SH-SY5Y (cell line): ENCODE measurements at regions not wholly inside any gene's neighbourhood (a gene's known extent, or its start where the extent isn't known, plus 50 kb on each side); places are given as distances from the start of the nearest gene placed in this dataset.

ENCODE experiments used
- GATA2 ChIP-seq: IDR thresholded peaks from 2 replicates; pipeline ENCODE4 v1.6.1; 2011; ENCODE audit warnings: mild to moderate bottlenecking, low read depth, low read length
- GATA3 ChIP-seq: IDR thresholded peaks from 2 replicates; pipeline ENCODE4 v1.6.1; 2011; ENCODE audit warnings: low read depth, mild to moderate bottlenecking, low read length, moderate library complexity

DNA sequence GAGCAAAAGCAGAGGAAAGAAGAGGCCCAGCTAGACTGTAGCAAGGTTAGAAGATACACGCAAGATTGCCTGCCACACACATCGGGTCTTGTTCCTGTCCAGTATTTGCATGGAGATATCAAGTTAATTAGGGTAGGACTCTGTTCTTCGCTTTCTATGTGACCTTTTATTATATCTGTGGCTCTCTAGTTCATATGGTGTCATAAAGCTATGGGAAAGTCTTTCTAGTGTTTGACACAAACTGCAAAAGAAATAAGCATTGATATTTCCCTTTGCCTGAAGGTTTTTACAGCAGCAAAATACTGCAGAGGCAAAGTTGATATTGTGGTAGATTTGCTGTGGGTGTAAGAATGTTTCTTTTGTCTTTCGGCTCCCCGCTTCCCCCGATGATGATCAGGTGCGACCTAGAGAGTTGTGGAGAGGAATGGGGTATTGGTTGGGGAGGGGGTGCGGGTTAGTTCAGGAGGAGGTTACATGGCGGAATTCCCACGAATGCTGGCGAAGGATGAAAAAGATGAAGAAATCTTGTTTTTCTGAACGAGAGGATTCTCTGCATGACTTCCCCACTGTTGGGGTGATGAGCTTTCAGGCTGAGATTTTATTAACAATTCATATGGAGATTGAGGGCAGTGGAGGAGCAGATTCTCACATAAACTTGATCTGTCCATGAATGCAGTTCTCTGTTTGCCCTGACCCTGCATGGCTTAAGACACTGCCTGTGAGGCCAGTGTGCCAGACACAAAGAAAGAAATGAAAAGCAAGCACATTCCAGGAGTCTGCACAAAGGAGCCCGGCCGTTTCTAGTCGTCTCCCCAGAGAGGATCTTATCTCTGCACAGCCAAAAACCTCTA lies 550.2 kb downstream of the USP25 start:
- TF ChIP-seq GATA2 (no peak), GATA3 (no peak)

DNA sequence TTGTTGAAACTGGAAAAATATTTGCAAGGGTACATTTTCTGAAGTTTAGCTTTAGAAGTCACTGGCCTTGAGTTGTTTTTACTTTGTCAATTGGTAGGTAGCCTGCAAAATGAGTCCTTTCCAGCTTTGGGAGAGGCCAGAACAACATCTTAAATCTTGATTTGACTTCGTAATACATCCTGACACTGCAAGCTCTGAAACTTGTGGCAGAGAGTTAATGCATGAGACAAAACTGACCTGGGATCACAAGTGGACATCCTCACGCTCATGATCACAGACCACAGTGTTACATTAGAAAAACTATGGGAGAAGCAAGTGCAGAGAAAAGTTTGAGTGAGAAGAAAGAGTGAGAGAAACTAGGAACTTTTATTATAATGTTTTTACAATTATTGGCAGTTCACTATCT lies 550.9 kb downstream of the USP25 start:
- TF ChIP-seq GATA3, result no peak
- no peak for TF ChIP-seq GATA2

DNA sequence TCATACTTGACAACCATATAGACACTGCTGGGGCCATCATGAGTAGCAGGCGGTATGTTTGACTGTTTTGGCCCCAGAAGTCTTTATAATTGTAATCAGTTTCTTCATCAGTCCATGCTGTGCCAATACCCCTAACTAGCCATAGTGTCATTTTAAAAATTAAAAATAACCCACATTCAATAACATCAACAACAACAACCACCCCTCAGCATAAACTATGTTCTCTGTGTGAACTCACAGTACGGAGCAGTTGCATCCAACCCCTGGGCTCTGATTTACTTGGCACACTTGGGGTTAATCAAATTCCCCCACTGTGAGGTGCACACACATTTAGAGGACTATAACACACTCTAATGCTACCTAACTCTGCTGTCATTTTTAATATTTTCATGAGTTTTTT lies 553.7 kb downstream of the USP25 start:
- TF ChIP-seq GATA3 (no peak), GATA2 (no peak)

DNA sequence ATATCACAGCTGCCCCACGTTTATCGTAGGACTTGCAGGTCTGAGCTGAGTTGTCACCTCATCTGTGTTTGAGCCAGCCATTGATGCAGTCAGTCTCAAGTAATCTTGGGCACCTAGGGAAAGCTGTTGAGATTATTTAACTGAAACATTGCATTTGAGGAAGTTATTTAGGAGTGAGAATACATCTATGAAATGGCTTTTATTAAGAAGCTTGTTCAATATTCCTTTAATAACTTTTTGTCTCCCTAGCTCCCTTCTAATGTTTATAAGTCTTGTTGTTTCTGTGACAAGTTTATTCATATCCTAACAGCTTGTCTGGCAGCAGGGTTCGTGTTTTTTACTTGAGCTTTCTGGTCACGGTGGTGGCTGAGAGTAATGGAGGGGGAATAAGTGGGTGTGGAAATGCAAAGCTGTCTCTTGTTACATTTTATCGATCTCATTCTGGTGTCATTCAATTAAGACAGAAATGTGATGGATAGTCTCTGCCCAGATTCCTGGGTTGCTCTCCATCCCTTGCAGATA lies 555.9 kb downstream of the USP25 start:
- no peak for TF ChIP-seq GATA2
- TF ChIP-seq GATA3, result no peak

DNA sequence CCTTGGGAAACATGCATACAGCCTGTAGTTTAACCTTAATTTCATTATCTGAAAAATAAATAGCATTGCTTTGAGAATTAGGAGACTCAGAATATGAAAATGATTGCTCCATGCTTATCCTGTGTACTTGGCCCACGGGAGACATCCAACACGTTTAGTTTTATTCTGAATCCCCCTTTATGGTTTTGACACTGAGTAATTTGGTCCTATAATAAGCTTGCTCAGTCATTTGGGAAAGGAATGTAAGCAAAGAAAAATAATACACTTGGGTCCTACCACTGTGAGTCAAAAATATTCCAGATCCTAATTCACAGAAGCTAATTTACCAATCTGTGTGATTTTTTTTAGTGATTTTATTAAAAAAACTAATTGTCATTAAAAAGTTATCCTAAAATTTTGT lies 557.3 kb downstream of the USP25 start:
- TF ChIP-seq GATA3 (no peak), GATA2 (no peak)

DNA sequence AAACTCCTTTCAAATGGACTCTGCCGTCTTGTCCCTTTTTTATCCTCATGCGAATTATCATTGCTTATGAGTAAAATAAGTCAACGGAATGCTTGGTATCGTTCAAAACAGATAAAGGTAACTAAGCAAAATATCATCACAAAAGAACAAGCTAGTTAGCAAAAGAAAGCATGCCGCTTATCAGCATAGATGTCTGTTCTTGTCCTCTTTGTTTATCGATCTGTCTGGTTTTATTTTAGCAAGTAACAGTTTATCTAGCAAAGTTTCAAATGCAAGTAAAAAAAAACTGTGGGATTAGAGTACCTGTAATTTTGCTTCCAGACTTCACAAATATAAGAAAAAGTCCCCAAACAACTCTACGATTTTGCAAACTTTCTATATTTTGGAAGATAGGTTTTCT lies 561.5 kb downstream of the USP25 start:
- TF ChIP-seq GATA2 (no peak), GATA3 (no peak)

DNA sequence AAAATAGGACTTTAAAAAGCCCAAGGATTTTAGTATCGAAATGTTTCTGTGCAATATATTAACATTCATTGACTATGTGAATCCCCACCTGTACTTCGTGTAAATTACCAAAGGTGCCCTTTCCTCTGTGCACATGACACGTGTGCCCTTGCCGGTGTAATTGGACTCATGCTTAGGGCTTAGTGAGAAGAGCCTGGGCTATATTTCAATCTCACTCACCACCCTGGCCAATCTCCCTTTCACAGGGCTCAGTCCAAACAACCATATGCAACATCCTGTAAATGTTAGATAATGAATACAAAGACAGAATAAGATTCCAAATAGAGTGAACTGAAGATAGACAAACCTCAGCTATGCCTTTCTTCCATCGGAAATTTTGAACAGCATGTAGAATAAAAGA lies 564.3 kb downstream of the USP25 start:
- no peak for TF ChIP-seq GATA3

DNA sequence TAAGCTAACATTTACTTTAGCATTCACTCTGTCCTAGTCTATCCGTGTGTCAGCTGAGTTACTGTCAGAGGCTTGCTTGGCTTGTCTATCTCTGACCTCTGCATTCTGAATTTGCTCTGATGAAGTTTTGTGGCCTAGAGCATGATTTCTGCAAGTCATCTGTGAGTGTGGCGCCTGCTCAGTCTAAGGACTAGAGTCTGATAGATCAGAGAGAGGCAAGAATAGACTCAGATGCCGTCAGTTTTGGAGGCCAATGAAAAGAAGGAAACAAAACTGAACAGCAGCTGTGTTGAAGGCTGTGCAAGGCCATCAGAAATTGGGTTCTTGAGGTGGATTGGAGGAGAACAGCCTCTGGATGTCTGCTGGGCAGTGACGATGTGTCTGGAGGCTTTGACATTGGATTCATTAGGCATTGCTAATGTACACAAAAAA lies 573.1 kb downstream of the USP25 start:
- TF ChIP-seq GATA3 (no peak), GATA2 (no peak)

DNA sequence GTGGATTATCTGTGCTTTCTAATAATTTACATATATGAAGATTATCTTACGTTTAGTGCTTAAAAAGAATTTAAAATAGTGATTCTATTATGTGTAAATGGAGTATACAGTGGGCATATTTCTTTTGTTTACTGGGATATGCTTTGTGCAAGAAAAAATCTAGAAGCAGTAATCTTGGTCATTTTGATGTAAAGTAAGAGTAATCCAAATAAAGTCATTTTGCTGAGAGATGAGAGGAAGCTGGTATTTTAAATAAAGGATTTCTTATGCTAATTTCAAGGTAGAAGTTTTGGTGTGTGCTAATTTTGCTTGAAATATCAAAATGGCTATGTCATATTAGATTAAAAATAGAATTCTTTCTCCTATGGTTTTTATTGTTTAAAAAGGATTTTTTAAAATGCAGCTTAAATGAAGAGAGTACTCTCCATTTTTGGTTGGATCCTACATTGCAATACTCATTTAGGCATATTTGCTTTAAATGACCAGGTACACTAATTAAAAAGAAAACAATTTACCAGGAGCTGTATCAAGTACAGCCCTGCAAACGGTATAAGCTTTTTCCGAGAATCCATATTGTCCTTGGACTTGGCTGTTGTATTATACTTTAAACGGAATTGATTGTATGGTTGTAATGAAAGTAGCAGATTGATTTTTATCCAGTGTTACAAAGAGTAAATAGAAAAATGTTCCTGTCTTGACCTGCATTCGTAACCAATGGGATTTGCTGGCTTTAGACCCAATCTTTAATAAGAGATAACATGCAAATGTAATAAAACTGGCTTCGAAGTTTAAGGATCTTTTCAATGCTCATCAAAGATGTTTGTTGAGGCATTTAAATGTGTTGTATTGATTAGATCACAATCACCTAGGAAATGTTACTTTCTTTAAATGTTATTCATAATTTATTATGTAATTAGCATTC lies 574.7 kb downstream of the USP25 start:
- no peak for TF ChIP-seq GATA3

DNA sequence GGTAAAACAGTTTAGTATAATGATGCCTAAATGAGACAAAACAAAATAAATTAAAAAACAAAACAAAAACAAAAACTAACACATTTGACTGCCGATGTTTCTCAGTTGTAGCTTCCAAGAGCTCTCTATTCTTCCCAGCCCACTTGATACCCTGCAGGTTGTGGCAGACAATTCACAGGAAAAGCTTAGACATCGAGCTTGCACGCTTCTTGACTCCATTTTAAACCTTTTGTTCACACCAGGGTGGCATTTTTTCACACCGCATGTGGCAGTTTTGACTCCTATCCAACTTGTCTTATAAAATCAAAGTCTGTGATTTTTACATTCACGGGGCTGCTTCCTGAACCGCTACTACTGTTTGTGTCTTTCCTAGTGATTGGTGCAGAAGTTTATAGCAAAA lies 575.9 kb downstream of the USP25 start:
- TF ChIP-seq GATA2 (no peak), GATA3 (no peak)

DNA sequence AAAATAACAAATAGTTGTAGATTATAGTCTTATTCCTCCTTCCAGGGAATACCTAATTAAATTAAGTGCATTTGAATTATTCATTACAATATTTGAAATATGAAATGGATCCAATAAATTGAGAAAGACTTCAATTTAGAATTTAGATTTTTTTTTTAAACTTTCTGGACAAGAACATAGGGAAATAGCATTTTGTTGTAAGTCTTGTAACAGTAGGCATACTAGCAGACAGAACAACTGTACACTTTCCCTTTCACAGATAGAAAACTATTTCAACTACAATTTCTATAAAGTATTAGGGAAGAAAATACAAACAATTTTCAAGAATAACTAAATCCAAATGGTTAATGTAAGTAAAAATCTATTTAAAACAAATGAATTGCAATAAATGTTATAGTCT lies 577.5 kb downstream of the USP25 start:
- no peak for TF ChIP-seq GATA3
- no peak for TF ChIP-seq GATA2

DNA sequence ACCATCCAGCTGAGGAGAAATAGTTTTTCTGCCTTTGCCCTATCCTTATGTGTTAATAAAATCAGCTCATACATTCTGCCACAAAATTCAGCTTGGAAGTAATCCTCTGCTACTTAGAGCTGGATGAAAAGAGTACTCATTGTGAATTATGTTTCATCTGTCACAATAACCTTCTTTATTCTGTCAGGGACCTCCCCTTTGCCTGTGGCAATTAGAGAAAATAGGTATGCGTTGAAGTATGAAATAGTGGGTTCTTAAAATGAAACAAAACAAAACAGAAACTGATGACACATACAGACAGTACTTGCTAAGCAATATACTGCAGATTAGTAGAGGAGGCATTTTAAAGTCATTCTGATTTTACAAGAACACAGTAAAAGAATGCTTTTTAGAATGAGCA lies 578.5 kb downstream of the USP25 start:
- TF ChIP-seq GATA2 (no peak), GATA3 (no peak)

DNA sequence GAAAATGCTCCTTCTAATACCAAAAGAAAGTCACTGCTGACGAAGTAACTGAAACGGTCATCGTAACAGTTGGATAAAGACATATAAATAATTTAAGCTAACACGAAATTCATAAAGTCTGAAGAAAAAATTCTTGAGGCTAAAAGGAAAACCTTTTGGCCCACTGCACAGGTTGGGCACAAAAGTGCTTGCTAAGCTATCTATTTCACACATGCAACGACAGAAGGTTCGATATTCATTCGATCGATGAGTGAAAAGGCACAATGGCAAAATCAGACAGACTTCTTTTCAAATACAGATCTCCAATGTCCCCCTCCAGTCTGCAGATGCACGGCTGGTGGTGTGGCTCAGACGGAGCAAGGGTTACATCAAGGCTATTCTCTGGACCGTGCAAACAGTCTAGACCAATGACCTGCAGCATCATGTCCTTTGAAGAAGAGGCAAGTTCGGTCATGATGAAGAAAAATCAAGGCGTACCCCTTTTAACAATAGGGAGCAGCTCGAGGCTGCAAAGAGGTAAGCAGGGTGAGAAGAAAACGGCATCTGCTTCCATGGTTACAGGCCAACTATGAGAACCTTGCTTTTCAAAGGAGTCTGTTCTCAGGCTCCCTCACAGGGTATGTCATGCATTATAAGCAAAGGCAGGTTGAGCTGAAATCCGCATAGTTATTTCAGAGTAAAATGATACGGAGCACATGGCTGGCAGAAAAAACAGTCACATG lies 579.6 kb downstream of the USP25 start:
- TF ChIP-seq GATA3 (no peak), GATA2 (no peak)

DNA sequence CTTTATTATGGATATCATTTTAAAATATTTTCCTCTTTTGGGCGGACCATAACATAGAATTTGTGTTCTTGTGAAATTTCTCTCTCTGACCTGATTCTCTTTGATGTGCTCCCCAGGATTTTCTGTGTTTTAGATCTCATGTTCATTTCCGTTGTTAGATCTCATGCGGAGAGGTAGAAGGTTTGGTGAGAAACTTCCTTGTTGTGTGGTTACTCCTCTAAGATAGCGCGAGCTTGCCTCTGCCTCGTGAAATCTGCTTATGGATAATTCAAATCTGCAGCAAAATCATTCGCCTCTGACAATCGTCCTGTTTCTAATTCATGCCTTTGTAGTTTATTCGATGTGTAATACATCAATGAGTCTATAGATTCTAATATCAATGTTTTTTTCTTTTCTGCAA lies 580.4 kb downstream of the USP25 start:
- no peak for TF ChIP-seq GATA3
- no peak for TF ChIP-seq GATA2

DNA sequence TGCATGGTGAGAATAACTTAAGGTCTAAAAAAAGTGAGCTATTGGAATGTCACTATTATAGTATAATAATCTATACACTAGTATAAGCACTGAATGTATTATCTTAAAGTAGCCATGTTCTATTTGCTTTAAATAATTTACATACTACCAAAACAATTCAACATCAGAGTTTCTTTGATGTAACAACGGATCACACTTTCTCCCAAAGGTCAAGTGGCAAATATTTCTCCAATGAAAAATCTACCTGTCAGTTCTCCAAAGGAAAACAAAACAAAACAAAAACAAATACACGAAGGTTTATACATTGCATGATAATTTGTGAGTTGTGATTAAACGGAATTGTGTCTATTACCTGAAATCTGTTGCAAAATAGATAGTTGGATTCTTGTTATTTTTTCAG lies 581.4 kb downstream of the USP25 start:
- TF ChIP-seq GATA3, result no peak
- no peak for TF ChIP-seq GATA2
